Endothelial cell of umbilical vein (primary cell): ENCODE measurements at regions not wholly inside any gene's neighbourhood (a gene's known extent, or its start where the extent isn't known, plus 50 kb on each side); places are given as distances from the start of the nearest gene placed in this dataset.

Experiments used
- CTCF ChIP-seq, 2 donors: IDR thresholded peaks; 1 replicate in 1 of 2; 2 replicates in 1 of 2; pipeline ENCODE4 v1.5.1; 2011; ENCODE audit warnings: low read length in 2 of 2, mild to moderate bottlenecking in 2 of 2, moderate library complexity in 2 of 2, control low read depth in 1 of 2, inconsistent platforms in 1 of 2, low read depth in 1 of 2; ENCODE audit not compliant: insufficient read depth in 1 of 2; ENCODE audit errors: extremely low read depth in 1 of 2
- EZH2 ChIP-seq: IDR thresholded peaks from 2 replicates; pipeline ENCODE4 v1.6.1; 2012; ENCODE audit warnings: borderline replicate concordance, low read depth, mild to moderate bottlenecking, moderate library complexity, low read length, inconsistent platforms; ENCODE audit not compliant: severe bottlenecking
- JUN ChIP-seq: IDR thresholded peaks from 2 replicates; pipeline ENCODE4 v1.6.1; 2011; ENCODE audit warnings: borderline replicate concordance, low read depth; ENCODE audit not compliant: insufficient read length, insufficient read depth
- MYC ChIP-seq: IDR thresholded peaks from one replicate; pipeline ENCODE4 v1.6.1; 2011; ENCODE audit warnings: mild to moderate bottlenecking, low read depth, low read length
- POLR2A ChIP-seq: IDR thresholded peaks from 2 replicates; pipeline ENCODE4 v1.6.1; 2012; ENCODE audit warnings: low read depth, mild to moderate bottlenecking, control low read depth, low read length
- POLR2AphosphoS5 ChIP-seq: IDR thresholded peaks from 2 replicates; pipeline ENCODE4 v1.6.1; 2012; ENCODE audit warnings: low read depth, mild to moderate bottlenecking, control low read depth, low read length, moderate library complexity; ENCODE audit not compliant: insufficient read depth

- TF ChIP-seq MYC (no peak), CTCF (IDR thresholded peaks at IDR 0.05; ENCODE audit: extremely low read depth in 1 of 2, insufficient read depth in 1 of 2, low read depth in 1 of 2, low read length in 2 of 2) (no peak), EZH2 (no peak), POLR2A (no peak), POLR2AphosphoS5 (no peak), JUN (no peak)
These were observed 154.1 kb downstream of the BTG1 start for GRCh38 chr12:91991399-91992187.
